ENCODE measurements at regions not wholly inside any gene's neighbourhood (a gene's known extent, or its start where the extent isn't known, plus 50 kb on each side); places are given as distances from the start of the nearest gene placed in this dataset.

DNA sequence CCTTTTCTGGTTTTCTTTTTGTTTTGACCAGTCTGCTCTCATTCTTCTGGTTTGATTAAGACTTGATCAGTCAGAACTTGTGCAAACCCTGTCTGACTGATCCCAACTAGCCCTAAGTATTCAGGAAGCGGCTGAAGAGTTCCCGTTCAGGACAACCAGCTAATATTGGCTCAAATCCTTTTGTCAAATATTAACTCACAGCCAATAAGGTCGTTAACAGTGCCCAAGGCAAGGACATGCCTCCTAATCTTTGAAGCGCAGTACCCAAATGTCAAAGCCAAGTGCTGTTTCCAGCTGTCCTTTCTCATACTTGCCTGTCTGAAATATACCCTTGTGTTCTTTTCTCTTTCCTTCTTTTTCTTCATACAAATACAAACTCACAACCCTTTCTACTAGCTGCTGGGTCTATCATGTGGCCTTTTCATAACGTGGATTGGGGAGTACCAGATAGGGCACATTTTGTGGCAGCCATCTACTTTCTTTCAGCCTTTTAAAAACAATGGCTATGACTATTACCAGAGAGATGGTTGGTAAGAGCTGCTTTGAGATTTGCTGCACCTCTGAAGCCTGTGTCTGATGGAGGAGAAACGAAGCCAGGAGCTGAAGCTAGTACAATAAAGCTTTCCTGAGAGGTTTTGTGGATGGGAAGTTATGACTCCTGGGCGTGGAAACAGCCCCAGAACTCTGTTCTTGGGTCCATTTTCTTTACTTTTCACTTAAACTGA lies 266.4 kb upstream of the ZNF608 start:
- TF ChIP-seq CTCF (IDR thresholded peaks at IDR 0.05; ENCODE audit: low read depth, low read length, missing control alignments): no peak
- no peak for DNase-seq (ENCODE audit: extremely low read depth, low read depth)
- H3K4me3 ChIP-seq (replicated peaks; ENCODE audit: low read depth, low read length): no peak overlapping the region

- no peak overlapping the region for H3K4me3 ChIP-seq (replicated peaks; ENCODE audit: low read depth, low read length)
- DNase-seq (ENCODE audit: extremely low read depth, low read depth): no peak
- TF ChIP-seq CTCF (IDR thresholded peaks at IDR 0.05; ENCODE audit: low read depth, low read length, missing control alignments): no peak
Measured at GRCh38 chr5:125014202-125014601, 267.8 kb upstream of the ZNF608 start.

- no peak overlapping the region for H3K4me3 ChIP-seq (replicated peaks; ENCODE audit: low read depth, low read length)
- TF ChIP-seq CTCF (IDR thresholded peaks at IDR 0.05; ENCODE audit: low read depth, low read length, missing control alignments): no peak
- DNase-seq (ENCODE audit: extremely low read depth, low read depth): no peak
Measured at GRCh38 chr5:125017796-125018195, 271.4 kb upstream of the ZNF608 start.

GRCh38 chr5:125023673-125024072 lies 277.2 kb upstream of the ZNF608 start:
- no peak for TF ChIP-seq CTCF (IDR thresholded peaks at IDR 0.05; ENCODE audit: low read depth, low read length, missing control alignments)
- H3K4me3 ChIP-seq (replicated peaks; ENCODE audit: low read depth, low read length): no peak overlapping the region
- no peak for DNase-seq (ENCODE audit: extremely low read depth, low read depth)

GRCh38 chr5:125026867-125027731 lies 280.7 kb upstream of the ZNF608 start:
- no peak for DNase-seq (ENCODE audit: extremely low read depth, low read depth)
- H3K4me3 ChIP-seq (replicated peaks; ENCODE audit: low read depth, low read length): no peak overlapping the region
- no peak for TF ChIP-seq CTCF (IDR thresholded peaks at IDR 0.05; ENCODE audit: low read depth, low read length, missing control alignments)

- DNase-seq (ENCODE audit: extremely low read depth, low read depth): no peak
- no peak overlapping the region for H3K4me3 ChIP-seq (replicated peaks; ENCODE audit: low read depth, low read length)
Measured at GRCh38 chr5:125032286-125032685, 285.8 kb upstream of the ZNF608 start.

More at GRCh38 chr5:125032286-125032685, 285.8 kb upstream of the ZNF608 start:
- no peak for TF ChIP-seq CTCF (IDR thresholded peaks at IDR 0.05; ENCODE audit: low read depth, low read length, missing control alignments)
